ENCODE measurements at regions not wholly inside any gene's neighbourhood (a gene's known extent, or its start where the extent isn't known, plus 50 kb on each side); places are given as distances from the start of the nearest gene placed in this dataset.

- TF ChIP-seq, protein P1, sequence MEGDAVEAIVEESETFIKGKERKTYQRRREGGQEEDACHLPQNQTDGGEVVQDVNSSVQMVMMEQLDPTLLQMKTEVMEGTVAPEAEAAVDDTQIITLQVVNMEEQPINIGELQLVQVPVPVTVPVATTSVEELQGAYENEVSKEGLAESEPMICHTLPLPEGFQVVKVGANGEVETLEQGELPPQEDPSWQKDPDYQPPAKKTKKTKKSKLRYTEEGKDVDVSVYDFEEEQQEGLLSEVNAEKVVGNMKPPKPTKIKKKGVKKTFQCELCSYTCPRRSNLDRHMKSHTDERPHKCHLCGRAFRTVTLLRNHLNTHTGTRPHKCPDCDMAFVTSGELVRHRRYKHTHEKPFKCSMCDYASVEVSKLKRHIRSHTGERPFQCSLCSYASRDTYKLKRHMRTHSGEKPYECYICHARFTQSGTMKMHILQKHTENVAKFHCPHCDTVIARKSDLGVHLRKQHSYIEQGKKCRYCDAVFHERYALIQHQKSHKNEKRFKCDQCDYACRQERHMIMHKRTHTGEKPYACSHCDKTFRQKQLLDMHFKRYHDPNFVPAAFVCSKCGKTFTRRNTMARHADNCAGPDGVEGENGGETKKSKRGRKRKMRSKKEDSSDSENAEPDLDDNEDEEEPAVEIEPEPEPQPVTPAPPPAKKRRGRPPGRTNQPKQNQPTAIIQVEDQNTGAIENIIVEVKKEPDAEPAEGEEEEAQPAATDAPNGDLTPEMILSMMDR (IDR thresholded peaks at IDR 0.05; ENCODE audit: poor library complexity), result no peak
- TF ChIP-seq EZH2phosphoT487 (IDR thresholded peaks at IDR 0.05; ENCODE audit: low read depth, severe bottlenecking, unreplicated experiment), result no peak
Observed at GRCh38 chr1:193333166-193333565, 146.8 kb upstream of the B3GALT2 start.
